K562 (cell line): ENCODE measurements at regions not wholly inside any gene's neighbourhood (a gene's known extent, or its start where the extent isn't known, plus 50 kb on each side); places are given as distances from the start of the nearest gene placed in this dataset.

Experiments
- CAMTA2 ChIP-seq: fragments of 250-450 bp; sonication (Bioruptor Pico); conservative IDR thresholded peaks from 2 replicates; pipeline ENCODE4 v1.5.1; 2022
- CBX5 ChIP-seq: IDR thresholded peaks from 2 replicates; pipeline ENCODE4 v1.6.1; 2014; ENCODE audit warnings: low read depth, borderline replicate concordance
- CUX1 ChIP-seq: fragments of 200-800 bp; sonication (Bioruptor generic); IDR thresholded peaks from 2 replicates; pipeline ENCODE4 v1.6.1; 2016; ENCODE audit warnings: missing genetic modification characterization, missing compliant biosample characterization
- GATA2 ChIP-seq: sonication (generic); formaldehyde crosslinking; IDR thresholded peaks from 2 replicates; pipeline ENCODE4 v1.4.0; 2020; ENCODE audit warnings: mild to moderate bottlenecking, missing genetic modification reagents
- MEF2D ChIP-seq: conservative IDR thresholded peaks from 2 replicates; pipeline ENCODE4 v1.6.1; 2016; ENCODE audit warnings: low read depth, missing genetic modification characterization, missing compliant biosample characterization
- PHB ChIP-seq: fragments of 250-450 bp; sonication (Bioruptor Pico); IDR thresholded peaks from 2 replicates; pipeline ENCODE4 v1.5.0; 2021
- POLR2G ChIP-seq: fragments of 200-400 bp; formaldehyde crosslinking; IDR thresholded peaks from 2 replicates; pipeline ENCODE4 v1.6.1; 2017; ENCODE audit warnings: low read depth, mild to moderate bottlenecking, antibody characterized with exemption, low read length, moderate library complexity
- SREBF2 ChIP-seq: sonication (generic); formaldehyde crosslinking; IDR thresholded peaks from 2 replicates; pipeline ENCODE4 v1.4.0; 2020; ENCODE audit warnings: mild to moderate bottlenecking, missing genetic modification reagents
- SRSF3 ChIP-seq: fragments of 200-400 bp; formaldehyde crosslinking; IDR thresholded peaks from 2 replicates; pipeline ENCODE4 v1.6.1; 2016; ENCODE audit warnings: mild to moderate bottlenecking, low read length, moderate library complexity; ENCODE audit not compliant: insufficient read depth
- STAT5B ChIP-seq: fragments of 250-450 bp; sonication (Bioruptor Pico); IDR thresholded peaks from 2 replicates; pipeline ENCODE4 v1.8.0; 2021; ENCODE audit warnings: mild to moderate bottlenecking, inconsistent platforms
- THRB ChIP-seq: fragments of 450-650 bp; formaldehyde crosslinking; conservative IDR thresholded peaks from 2 replicates; pipeline ENCODE4 v1.4.0; 2022; ENCODE audit warnings: mild to moderate bottlenecking, missing genetic modification characterization
- ZNF146 ChIP-seq: IDR thresholded peaks from one replicate; pipeline ENCODE4 v1.6.1; 2018; ENCODE audit warnings: missing compliant biosample characterization; ENCODE audit not compliant: unreplicated experiment
- ZNF583 ChIP-seq: fragments of 250-450 bp; sonication (Bioruptor Pico); IDR thresholded peaks from 2 replicates; pipeline ENCODE4 v1.4.0; 2020
- ZNF695 ChIP-seq: fragments of 450-650 bp; formaldehyde crosslinking; IDR thresholded peaks from 2 replicates; pipeline ENCODE4 v1.4.0; 2020; ENCODE audit warnings: mild to moderate bottlenecking, moderate library complexity

- TF ChIP-seq CUX1, result no peak
- TF ChIP-seq SREBF2 (CRISPR knock-in tag), result no peak
- no peak for TF ChIP-seq STAT5B (CRISPR knock-in tag)
- no peak for TF ChIP-seq GATA2
- TF ChIP-seq CAMTA2 (CRISPR knock-in tag), result no peak
- TF ChIP-seq THRB (CRISPR knock-in tag), result no peak
- TF ChIP-seq CBX5, result no peak
- no peak for TF ChIP-seq ZNF695
- TF ChIP-seq SRSF3, result no peak
- no peak for TF ChIP-seq ZNF583 (CRISPR knock-in tag)
- TF ChIP-seq ZNF146 (CRISPR knock-in tag), result no peak
- no peak for TF ChIP-seq PHB (CRISPR knock-in tag)
- TF ChIP-seq MEF2D (tag), result no peak
- no peak for TF ChIP-seq POLR2G
Observed at GRCh38 chr2:192735447-192735846, 540.7 kb upstream of the TMEFF2 start (continued).
